HPDE6-E6E7 (cell line): ENCODE measurements at regions not wholly inside any gene's neighbourhood (a gene's known extent, or its start where the extent isn't known, plus 50 kb on each side); places are given as distances from the start of the nearest gene placed in this dataset.
"Not testable (repeated sequence)": the region's sequence is repeated elsewhere in the genome, so short reads cannot be mapped to it uniquely, and the experiment has no call there.

Experiments
- DNase-seq: peaks from one replicate; pipeline ENCODE4 v3.0.0; 2011; ENCODE audit warnings: missing footprints; ENCODE audit errors: extremely low spot score

- DNase-seq = no peak
Observed at GRCh38 chr15:70602834-70603560, 160.4 kb downstream of the UACA start.

GRCh38 chr15:70602281-70602680, 161.1 kb downstream of the UACA start:
- DNase-seq = no peak

GRCh38 chr15:70597945-70598344, 165.4 kb downstream of the UACA start:
- DNase-seq = no peak

GRCh38 chr15:70597056-70597603, 166.2 kb downstream of the UACA start:
- DNase-seq = peak; percentile 31

- peak; percentile 76 for DNase-seq
Observed at GRCh38 chr15:70596354-70597055, 166.9 kb downstream of the UACA start.

- DNase-seq = no peak
Observed at GRCh38 chr15:70593795-70594194, 169.6 kb downstream of the UACA start.

- no peak for DNase-seq
Observed at GRCh38 chr15:70589728-70590127, 173.6 kb downstream of the UACA start.

GRCh38 chr15:70589221-70589620, 174.1 kb downstream of the UACA start:
- DNase-seq = no peak

- no peak for DNase-seq
Observed at GRCh38 chr15:70588613-70589012, 174.7 kb downstream of the UACA start.

GRCh38 chr15:70587896-70588567, 175.3 kb downstream of the UACA start:
- DNase-seq = no peak

GRCh38 chr15:70587012-70587634, 176.2 kb downstream of the UACA start:
- DNase-seq = not testable (repeated sequence)

GRCh38 chr15:70586241-70586640, 177.1 kb downstream of the UACA start:
- no peak for DNase-seq

- no peak for DNase-seq
Observed at GRCh38 chr15:70585707-70586034, 177.7 kb downstream of the UACA start.

- DNase-seq = peak; percentile 59
Observed at GRCh38 chr15:70584838-70585706, 178.3 kb downstream of the UACA start.

GRCh38 chr15:70584441-70584837, 178.9 kb downstream of the UACA start:
- no peak for DNase-seq

- no peak for DNase-seq
Observed at GRCh38 chr15:70583006-70583405, 180.4 kb downstream of the UACA start.

- DNase-seq = no peak
Observed at GRCh38 chr15:70582143-70582945, 181.0 kb downstream of the UACA start.

- no peak for DNase-seq
Observed at GRCh38 chr15:70580958-70581357, 182.4 kb downstream of the UACA start.

- DNase-seq = no peak
Observed at GRCh38 chr15:70580286-70580685, 183.1 kb downstream of the UACA start.

GRCh38 chr15:70579766-70580165, 183.6 kb downstream of the UACA start:
- no peak for DNase-seq
